ENCODE measurements at regions not wholly inside any gene's neighbourhood (a gene's known extent, or its start where the extent isn't known, plus 50 kb on each side); places are given as distances from the start of the nearest gene placed in this dataset.
"Not testable (repeated sequence)": the region's sequence is repeated elsewhere in the genome, so short reads cannot be mapped to it uniquely, and the experiment has no call there.

- not testable (repeated sequence) for TF ChIP-seq CTCF (IDR thresholded peaks at IDR 0.05); ESRRA (CRISPR knock-in tag; IDR thresholded peaks at IDR 0.05; ENCODE audit: borderline replicate concordance); ATF3 (CRISPR knock-in tag; conservative IDR thresholded peaks at IDR 0.05); ZNF219 (CRISPR knock-in tag; IDR thresholded peaks at IDR 0.05; ENCODE audit: borderline replicate concordance); E2F4 (CRISPR knock-in tag; IDR thresholded peaks at IDR 0.05; ENCODE audit: borderline replicate concordance, low read depth); PRDM15 (CRISPR knock-in tag; IDR thresholded peaks at IDR 0.05); FOXP1 (CRISPR knock-in tag; IDR thresholded peaks at IDR 0.05; ENCODE audit: borderline replicate concordance); E2F5 (CRISPR knock-in tag; IDR thresholded peaks at IDR 0.05); ERG (CRISPR knock-in tag; IDR thresholded peaks at IDR 0.05); ATF2 (CRISPR knock-in tag; IDR thresholded peaks at IDR 0.05; ENCODE audit: borderline replicate concordance, low read depth); MAX (CRISPR knock-in tag; IDR thresholded peaks at IDR 0.05); ZNF121 (CRISPR knock-in tag; IDR thresholded peaks at IDR 0.05); FOXJ3 (CRISPR knock-in tag; IDR thresholded peaks at IDR 0.05; ENCODE audit: borderline replicate concordance); NFYB (CRISPR knock-in tag; conservative IDR thresholded peaks at IDR 0.05; ENCODE audit: low read depth)
Measured at GRCh38 chr15:20440390-20440789, 101.2 kb downstream of the GOLGA6L6 start.
